Subcutaneous abdominal adipose tissue (tissue), 5 donors: ENCODE measurements at regions not wholly inside any gene's neighbourhood (a gene's known extent, or its start where the extent isn't known, plus 50 kb on each side); places are given as distances from the start of the nearest gene placed in this dataset.
A peak's percentile ranks its signal among the peaks of the same experiment; 100 is the strongest.

Experiments
- H3K27ac ChIP-seq: one replicate; pipeline ENCODE4 v1.7.0; 2013; ENCODE audit warnings: low read depth, mild to moderate bottlenecking, inconsistent platforms, low read length, moderate library complexity
- H3K27me3 ChIP-seq, 5 donors: one replicate each; pipeline ENCODE4 v1.7.0; 2013; ENCODE audit warnings: low read length in 5 of 5, inconsistent platforms in 1 of 5; ENCODE audit not compliant: control insufficient read depth in 5 of 5, insufficient read depth in 4 of 5
- H3K36me3 ChIP-seq, 5 donors: one replicate each; pipeline ENCODE4 v1.7.0; 2013; ENCODE audit warnings: low read length in 5 of 5; ENCODE audit not compliant: control insufficient read depth in 5 of 5, insufficient read depth in 5 of 5
- H3K4me1 ChIP-seq, 5 donors: one replicate each; pipeline ENCODE4 v1.7.0; 2013; ENCODE audit warnings: low read length in 5 of 5, mild to moderate bottlenecking in 3 of 5, moderate library complexity in 1 of 5; ENCODE audit not compliant: control insufficient read depth in 5 of 5, insufficient read depth in 5 of 5
- H3K4me3 ChIP-seq, 5 donors: one replicate each; pipeline ENCODE4 v1.7.0; 2013; ENCODE audit warnings: low read length in 5 of 5, low read depth in 1 of 5
- H3K9ac ChIP-seq, 5 donors: one replicate each; pipeline ENCODE4 v1.7.0; 2013; ENCODE audit warnings: low read length in 5 of 5, mild to moderate bottlenecking in 4 of 5, moderate library complexity in 3 of 5
- H3K9me3 ChIP-seq, 5 donors: one replicate each; pipeline ENCODE4 v1.7.0; 2013; ENCODE audit warnings: low read length in 5 of 5; ENCODE audit not compliant: control insufficient read depth in 5 of 5
- donor health status: healthy.
- donor health status: healthy.
- donor health status: healthy.
- donor health status: healthy.
- donor health status: healthy.

- Histone ChIP-seq H3K36me3 (no peaks in the 10 kb centered on the region), H3K4me1 (peaks cover 0 to 26% (median 8%) of the 10 kb centered on the region in 5 donors), H3K27ac (no peak overlapping the region), H3K9me3 (no peaks in the 10 kb centered on the region), H3K4me3 (no peak overlapping the region), H3K27me3 (no peaks in the 10 kb centered on the region), H3K9ac (no peak overlapping the region)
Measured at GRCh38 chr4:57492251-57492878, 382.2 kb upstream of the IGFBP7 start.

GRCh38 chr4:57491388-57491787 lies 381.2 kb upstream of the IGFBP7 start:
- Histone ChIP-seq H3K27ac (peak overlapping the region; percentile 74), H3K9me3 (no peaks in the 10 kb centered on the region), H3K27me3 (no peaks in the 10 kb centered on the region), H3K4me1 (peaks cover 0 to 21% (median 8%) of the 10 kb centered on the region in 5 donors), H3K4me3 (no peak overlapping the region), H3K9ac (no peak overlapping the region), H3K36me3 (no peaks in the 10 kb centered on the region)

- no peak overlapping the region for H3K9ac ChIP-seq
- no peaks in the 10 kb centered on the region for H3K9me3 ChIP-seq
- H3K27ac ChIP-seq: peak overlapping the region; percentile 74
- H3K4me1 ChIP-seq: peaks cover 0 to 21% (median 8%) of the 10 kb centered on the region in 5 donors
- no peaks in the 10 kb centered on the region for H3K36me3 ChIP-seq
- no peak overlapping the region for H3K4me3 ChIP-seq
- no peaks in the 10 kb centered on the region for H3K27me3 ChIP-seq
Measured at GRCh38 chr4:57490520-57491255, 380.5 kb upstream of the IGFBP7 start.

GRCh38 chr4:57488366-57489162 lies 378.4 kb upstream of the IGFBP7 start:
- Histone ChIP-seq H3K27me3 (no peaks in the 10 kb centered on the region), H3K4me1 (peaks cover 0 to 21% (median 8%) of the 10 kb centered on the region in 5 donors), H3K9me3 (no peaks in the 10 kb centered on the region), H3K4me3 (no peak overlapping the region), H3K36me3 (no peaks in the 10 kb centered on the region), H3K27ac (no peak overlapping the region), H3K9ac (no peak overlapping the region)

GRCh38 chr4:57475424-57475823 lies 365.2 kb upstream of the IGFBP7 start:
- no peak overlapping the region for H3K9ac ChIP-seq
- no peak overlapping the region for H3K27ac ChIP-seq
- H3K4me3 ChIP-seq: no peak overlapping the region
- H3K36me3 ChIP-seq: no peaks in the 10 kb centered on the region
- H3K27me3 ChIP-seq: no peaks in the 10 kb centered on the region
- H3K4me1 ChIP-seq: no peaks in the 10 kb centered on the region
- no peaks in the 10 kb centered on the region for H3K9me3 ChIP-seq

- H3K4me3 ChIP-seq: no peak overlapping the region
- H3K27ac ChIP-seq: no peak overlapping the region
- H3K9ac ChIP-seq: no peak overlapping the region
- H3K4me1 ChIP-seq: no peaks in the 10 kb centered on the region
- no peaks in the 10 kb centered on the region for H3K9me3 ChIP-seq
- no peaks in the 10 kb centered on the region for H3K36me3 ChIP-seq
- no peaks in the 10 kb centered on the region for H3K27me3 ChIP-seq
Measured at GRCh38 chr4:57465321-57466056, 355.3 kb upstream of the IGFBP7 start.

- no peak overlapping the region for H3K4me3 ChIP-seq
- no peak overlapping the region for H3K9ac ChIP-seq
- no peak overlapping the region for H3K27ac ChIP-seq
- no peaks in the 10 kb centered on the region for H3K4me1 ChIP-seq
- H3K9me3 ChIP-seq: no peaks in the 10 kb centered on the region
- no peaks in the 10 kb centered on the region for H3K27me3 ChIP-seq
- H3K36me3 ChIP-seq: no peaks in the 10 kb centered on the region
Measured at GRCh38 chr4:57462843-57463242, 352.7 kb upstream of the IGFBP7 start.

GRCh38 chr4:57460967-57461366 lies 350.8 kb upstream of the IGFBP7 start:
- Histone ChIP-seq H3K4me3 (no peak overlapping the region), H3K9me3 (peaks cover 0 to 4% (median 0%) of the 10 kb centered on the region in 5 donors), H3K27me3 (no peaks in the 10 kb centered on the region), H3K9ac (no peak overlapping the region), H3K36me3 (no peaks in the 10 kb centered on the region), H3K4me1 (no peaks in the 10 kb centered on the region), H3K27ac (no peak overlapping the region)

- Histone ChIP-seq H3K4me3 (no peak overlapping the region), H3K9me3 (peaks cover 2 to 19% (median 10%) of the 10 kb centered on the region in 5 donors), H3K9ac (no peak overlapping the region), H3K4me1 (no peaks in the 10 kb centered on the region), H3K27me3 (no peaks in the 10 kb centered on the region), H3K36me3 (no peaks in the 10 kb centered on the region), H3K27ac (no peak overlapping the region)
Measured at GRCh38 chr4:57448901-57449300, 338.7 kb upstream of the IGFBP7 start.
